Keratinocyte (primary cell): ENCODE measurements at regions not wholly inside any gene's neighbourhood (a gene's known extent, or its start where the extent isn't known, plus 50 kb on each side); places are given as distances from the start of the nearest gene placed in this dataset.

Source experiments
- DNase-seq: peaks from one replicate; pipeline ENCODE4 v3.0.0-alpha.2; 2011; ENCODE audit warnings: low read depth, missing footprints, low spot score
- FAIRE-seq: peaks from 2 replicates; lab custom pipeline; 2011; peaks lifted over from hg19 to GRCh38; lab: Jason Lieb, UNC
- H2AFZ ChIP-seq: 2 replicates; pipeline ENCODE4 v1.6.0; 2012; ENCODE audit warnings: low read length, control low read depth, inconsistent platforms; ENCODE audit not compliant: control insufficient read depth
- H3K27ac ChIP-seq: 2 replicates; pipeline ENCODE4 v1.5.1; 2011; ENCODE audit warnings: low read length; ENCODE audit not compliant: control insufficient read depth, insufficient read depth
- H3K27me3 ChIP-seq: 3 replicates; pipeline ENCODE4 v1.6.0; 2011; ENCODE audit warnings: low read length; ENCODE audit not compliant: control insufficient read depth, insufficient read depth; ENCODE audit errors: extremely low read depth
- H3K36me3 ChIP-seq, 2 experiments: 2 replicates in 1 of 2; 3 replicates in 1 of 2; pipeline ENCODE4 v1.5.1; 2011; ENCODE audit warnings: low read length in 2 of 2, mild to moderate bottlenecking in 1 of 2; ENCODE audit not compliant: control insufficient read depth in 2 of 2, insufficient read depth in 2 of 2; ENCODE audit errors: extremely low read depth in 1 of 2
- H3K4me1 ChIP-seq: 3 replicates; pipeline ENCODE4 v1.5.1; 2011; ENCODE audit warnings: low read length; ENCODE audit not compliant: control insufficient read depth, insufficient read depth; ENCODE audit errors: extremely low read depth
- H3K4me2 ChIP-seq: 3 replicates; pipeline ENCODE4 v1.6.0; 2011; ENCODE audit warnings: low read depth, low read length; ENCODE audit not compliant: control insufficient read depth, insufficient read depth; ENCODE audit errors: extremely low read depth
- H3K4me3 ChIP-seq, 3 experiments: fragments of 200-600 bp in 1 of 3; sonication (generic) in 1 of 3; 2 replicates in 2 of 3; 3 replicates in 1 of 3; pipeline ENCODE4 v1.5.1; 2011 to 2016; ENCODE audit warnings: low read length in 3 of 3, mild to moderate bottlenecking in 3 of 3, control low read depth in 2 of 3, inconsistent platforms in 1 of 3, low read depth in 1 of 3, mixed read lengths in 1 of 3, mixed run types in 1 of 3, moderate library complexity in 1 of 3; ENCODE audit not compliant: control insufficient read depth in 2 of 3, insufficient read depth in 2 of 3; ENCODE audit errors: extremely low read depth in 1 of 3
- H3K79me2 ChIP-seq: 2 replicates; pipeline ENCODE4 v1.6.0; 2012; ENCODE audit warnings: low read length; ENCODE audit not compliant: control insufficient read depth, insufficient read depth
- H3K9ac ChIP-seq: 3 replicates; pipeline ENCODE4 v1.6.0; 2011; ENCODE audit warnings: low read length; ENCODE audit not compliant: control insufficient read depth, insufficient read depth; ENCODE audit errors: extremely low read depth
- H3K9me1 ChIP-seq: 3 replicates; pipeline ENCODE4 v1.6.0; 2011; ENCODE audit warnings: low read length; ENCODE audit not compliant: control insufficient read depth, insufficient read depth; ENCODE audit errors: extremely low read depth
- H3K9me3 ChIP-seq: 2 replicates; pipeline ENCODE4 v1.5.1; 2012; ENCODE audit warnings: low read depth, low read length; ENCODE audit not compliant: control insufficient read depth
- H4K20me1 ChIP-seq: 3 replicates; pipeline ENCODE4 v1.6.0; 2011; ENCODE audit warnings: low read length; ENCODE audit not compliant: control insufficient read depth, insufficient read depth; ENCODE audit errors: extremely low read depth
- EZH2 ChIP-seq: IDR thresholded peaks from one replicate; pipeline ENCODE4 v1.6.1; 2012; ENCODE audit warnings: inconsistent platforms, mild to moderate bottlenecking, low read length, moderate library complexity
- dilution Hi-C: fragments of 300-500 bp; cut with MboI; formaldehyde crosslinking; loops from one replicate; pipeline ENCODE4 v1.7.0; 2020; ENCODE audit warnings: low sequenced_read_pairs; ENCODE audit not compliant: extremely low pct_ligation_motif_present
- TF ChIP-seq, protein P1 (sequence below), 3 experiments: IDR thresholded peaks in 1 of 3; conservative IDR thresholded peaks in 1 of 3; optimal IDR thresholded peaks in 1 of 3; 2 replicates in 2 of 3; 3 replicates in 1 of 3; pipeline versions ENCODE3 to v1.5.1; 2011; ENCODE audit warnings: low read length in 3 of 3, mild to moderate bottlenecking in 3 of 3, moderate library complexity in 2 of 3, control low read depth in 1 of 3, inconsistent platforms in 1 of 3; ENCODE audit not compliant: insufficient read depth in 2 of 3; ENCODE audit errors: extremely low read depth in 1 of 3

GRCh38 chr3:109597444-109597843 lies 260.1 kb upstream of the DPPA4 start:
- no peaks in the 10 kb centered on the region for H3K9me3 ChIP-seq
- dilution Hi-C loops, result no loop called here

DNA sequence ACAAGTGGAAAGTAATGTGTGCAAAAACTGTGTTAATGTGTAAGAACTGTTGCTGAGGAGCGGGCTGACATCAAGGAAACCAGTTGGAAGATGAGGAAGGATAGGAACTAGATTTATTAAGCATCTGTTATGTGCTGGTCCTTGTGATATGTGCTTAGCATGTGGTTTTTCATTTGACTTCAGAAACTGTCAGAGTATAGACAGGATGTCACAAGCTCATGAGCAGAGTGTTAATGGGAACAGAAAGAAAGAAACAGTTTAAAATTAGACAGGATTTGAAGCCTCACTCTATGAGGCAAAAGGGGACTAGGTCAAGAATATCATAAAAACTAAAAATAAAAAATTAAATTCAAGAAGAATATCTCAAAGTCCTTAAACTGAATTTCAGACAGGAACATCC lies 270.6 kb upstream of the DPPA4 start:
- H3K4me3 ChIP-seq, result no peak overlapping the region
- H2AFZ ChIP-seq, result no peak overlapping the region
- no peaks in the 10 kb centered on the region for H3K9me1 ChIP-seq
- DNase-seq (no peak), FAIRE-seq (no peak)
- H4K20me1 ChIP-seq, result no peaks in the 10 kb centered on the region
- H3K9ac ChIP-seq, result no peak overlapping the region
- no peak overlapping the region for H3K4me2 ChIP-seq
- no peaks in the 10 kb centered on the region for H3K27me3 ChIP-seq
- H3K79me2 ChIP-seq, result no peaks in the 10 kb centered on the region
- TF ChIP-seq EZH2, result no peak
- TF ChIP-seq, protein P1, sequence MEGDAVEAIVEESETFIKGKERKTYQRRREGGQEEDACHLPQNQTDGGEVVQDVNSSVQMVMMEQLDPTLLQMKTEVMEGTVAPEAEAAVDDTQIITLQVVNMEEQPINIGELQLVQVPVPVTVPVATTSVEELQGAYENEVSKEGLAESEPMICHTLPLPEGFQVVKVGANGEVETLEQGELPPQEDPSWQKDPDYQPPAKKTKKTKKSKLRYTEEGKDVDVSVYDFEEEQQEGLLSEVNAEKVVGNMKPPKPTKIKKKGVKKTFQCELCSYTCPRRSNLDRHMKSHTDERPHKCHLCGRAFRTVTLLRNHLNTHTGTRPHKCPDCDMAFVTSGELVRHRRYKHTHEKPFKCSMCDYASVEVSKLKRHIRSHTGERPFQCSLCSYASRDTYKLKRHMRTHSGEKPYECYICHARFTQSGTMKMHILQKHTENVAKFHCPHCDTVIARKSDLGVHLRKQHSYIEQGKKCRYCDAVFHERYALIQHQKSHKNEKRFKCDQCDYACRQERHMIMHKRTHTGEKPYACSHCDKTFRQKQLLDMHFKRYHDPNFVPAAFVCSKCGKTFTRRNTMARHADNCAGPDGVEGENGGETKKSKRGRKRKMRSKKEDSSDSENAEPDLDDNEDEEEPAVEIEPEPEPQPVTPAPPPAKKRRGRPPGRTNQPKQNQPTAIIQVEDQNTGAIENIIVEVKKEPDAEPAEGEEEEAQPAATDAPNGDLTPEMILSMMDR (optimal IDR thresholded peaks at IDR 0.05 in 1 of 3, IDR thresholded peaks at IDR 0.05 in 1 of 3, conservative IDR thresholded peaks at IDR 0.05 in 1 of 3; ENCODE audit: extremely low read depth in 1 of 3, insufficient read depth in 2 of 3, low read length in 3 of 3), result no peak
- dilution Hi-C loops, result no loop called here
- H3K27ac ChIP-seq, result no peak overlapping the region
- H3K9me3 ChIP-seq, result no peaks in the 10 kb centered on the region
- no peaks in the 10 kb centered on the region for H3K4me1 ChIP-seq
- H3K36me3 ChIP-seq, result no peaks in the 10 kb centered on the region

More at GRCh38 chr3:109597444-109597843, 260.1 kb upstream of the DPPA4 start:
- no peak for FAIRE-seq
- H3K27me3 ChIP-seq, result no peaks in the 10 kb centered on the region
- DNase-seq, result no peak
- no peaks in the 10 kb centered on the region for H3K9me1 ChIP-seq
- H3K4me1 ChIP-seq, result no peaks in the 10 kb centered on the region
- H3K36me3 ChIP-seq, result no peaks in the 10 kb centered on the region
- TF ChIP-seq EZH2, result no peak
- TF ChIP-seq, protein P1 (optimal IDR thresholded peaks at IDR 0.05 in 1 of 3, IDR thresholded peaks at IDR 0.05 in 1 of 3, conservative IDR thresholded peaks at IDR 0.05 in 1 of 3; ENCODE audit: extremely low read depth in 1 of 3, insufficient read depth in 2 of 3, low read length in 3 of 3), result no peak
- H4K20me1 ChIP-seq, result no peaks in the 10 kb centered on the region
- H3K79me2 ChIP-seq, result no peaks in the 10 kb centered on the region
- no peak overlapping the region for H3K4me2 ChIP-seq
- H3K4me3 ChIP-seq, result no peak overlapping the region
- H3K9ac ChIP-seq, result no peak overlapping the region
- no peak overlapping the region for H3K27ac ChIP-seq
- no peak overlapping the region for H2AFZ ChIP-seq
